Small intestine (tissue), 7 donors: ENCODE measurements at regions not wholly inside any gene's neighbourhood (a gene's known extent, or its start where the extent isn't known, plus 50 kb on each side); places are given as distances from the start of the nearest gene placed in this dataset.

Experiments
- DNase-seq, 2 donors: peaks; one replicate each; pipeline versions ENCODE4 v3.0.0 to v3.0.0-alpha.2; 2013
- FAIRE-seq: peaks from 2 replicates; lab custom pipeline; 2012; peaks lifted over from hg19 to GRCh38; lab: Jason Lieb, UNC
- H3K27ac ChIP-seq, 3 donors: one replicate each; pipeline ENCODE4 v1.5.1; 2013; ENCODE audit warnings: low read length in 2 of 3, mild to moderate bottlenecking in 2 of 3, control low read depth in 1 of 3, inconsistent platforms in 1 of 3, low read depth in 1 of 3, moderate library complexity in 1 of 3
- H3K27me3 ChIP-seq, 3 donors: one replicate each; pipeline ENCODE4 v1.6.1; 2013; ENCODE audit warnings: low read length in 3 of 3, inconsistent platforms in 1 of 3; ENCODE audit not compliant: control insufficient read depth in 3 of 3, insufficient read depth in 3 of 3
- H3K36me3 ChIP-seq, 3 donors: one replicate each; pipeline ENCODE4 v1.6.1; 2013; ENCODE audit warnings: low read length in 3 of 3, inconsistent platforms in 1 of 3, low read depth in 1 of 3, mild to moderate bottlenecking in 1 of 3, moderate library complexity in 1 of 3; ENCODE audit not compliant: control insufficient read depth in 3 of 3, insufficient read depth in 2 of 3
- H3K4me1 ChIP-seq, 3 donors: one replicate each; pipeline ENCODE4 v1.6.1; 2013; ENCODE audit warnings: low read length in 2 of 3, inconsistent platforms in 1 of 3, low read depth in 1 of 3, mild to moderate bottlenecking in 1 of 3, moderate library complexity in 1 of 3; ENCODE audit not compliant: control insufficient read depth in 3 of 3, insufficient read depth in 2 of 3
- H3K4me3 ChIP-seq, 3 donors: one replicate each; pipeline ENCODE4 v1.5.1; 2013; ENCODE audit warnings: low read length in 3 of 3, control low read depth in 1 of 3, inconsistent platforms in 1 of 3, low read depth in 1 of 3, mild to moderate bottlenecking in 1 of 3, moderate library complexity in 1 of 3
- H3K9me3 ChIP-seq, 2 donors: one replicate each; pipeline ENCODE4 v1.6.1; 2013; ENCODE audit warnings: low read depth in 1 of 2, low read length in 1 of 2; ENCODE audit not compliant: control insufficient read depth in 2 of 2, insufficient read depth in 1 of 2
- WGBS, 3 donors: extraction: QIAGEN DNeasy Blood & Tissue Kit; methylation state at CpG; one replicate each; pipeline ENCODE4 v1.1.7; 2013; 5-methylcytosine and 5-hydroxymethylcytosine counted together
- donor health status: healthy with polysubstance abuse.
- donor health status: control.
- donor health status: control.
- donor health status: Bipolar disorder and iron deficiency.
- donor health status: healthy.

DNA sequence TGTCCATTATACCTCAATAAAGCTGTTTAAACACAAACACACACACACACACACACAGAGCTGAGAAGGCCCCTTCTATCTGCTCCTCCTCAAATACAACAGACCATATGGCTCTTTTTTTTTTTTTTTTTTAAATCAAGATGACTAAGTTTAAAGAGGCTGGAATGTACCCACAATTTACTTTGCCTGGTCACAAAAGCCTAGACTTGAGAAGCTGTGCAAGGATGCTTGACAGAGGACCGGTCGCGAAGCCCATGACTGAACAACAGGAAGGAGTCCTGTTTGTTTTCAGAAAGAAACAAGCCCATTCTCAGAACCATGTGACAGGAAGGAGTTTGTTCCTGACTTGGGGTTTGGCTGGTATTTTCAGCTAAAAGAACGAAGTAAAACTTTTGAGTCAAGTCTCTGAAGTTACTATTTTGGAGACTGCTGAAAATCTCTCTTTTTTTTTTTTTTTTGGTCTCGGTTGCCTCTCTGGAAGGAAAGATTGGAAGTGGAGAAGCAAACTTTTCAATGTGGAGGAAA is 650.9 kb upstream of the TENM3 start:
- Histone ChIP-seq H3K27me3 (peaks cover 0 to 2% (median 0%) of the 10 kb centered on the region in 3 donors), H3K4me3 (no peak overlapping the region), H3K9me3 (no peaks in the 10 kb centered on the region), H3K27ac (no peak overlapping the region), H3K36me3 (no peaks in the 10 kb centered on the region), H3K4me1 (no peaks in the 10 kb centered on the region)
- FAIRE-seq, result no peak
- no peak for DNase-seq
- WGBS, 3 donors, result 54 to 77% (median 75%) methylated on average over 5 of the region's 5 CpGs

DNA sequence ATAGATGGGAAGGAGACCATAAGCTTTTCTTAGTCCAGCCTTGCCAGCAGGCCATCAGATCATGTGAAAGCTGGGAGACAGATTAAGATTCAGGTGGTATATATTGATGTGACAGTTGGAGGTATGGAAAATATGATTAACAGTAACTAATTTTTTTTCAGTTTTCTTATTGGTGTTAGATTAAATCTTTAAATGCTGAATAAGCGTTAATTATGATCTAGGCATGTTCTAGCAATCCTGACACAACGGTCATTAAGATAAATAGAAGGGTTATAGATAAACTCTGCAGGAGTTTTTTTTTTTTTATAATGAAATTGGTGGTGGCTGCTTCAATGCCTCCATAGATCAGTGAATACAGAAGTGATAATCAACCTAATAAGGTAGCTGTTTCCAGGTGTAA is 649.5 kb upstream of the TENM3 start:
- H3K27me3 ChIP-seq, result peaks cover 0 to 2% (median 0%) of the 10 kb centered on the region in 3 donors
- no peak overlapping the region for H3K27ac ChIP-seq
- DNase-seq, result no peak
- FAIRE-seq, result no peak
- WGBS, 3 donors, result 35 to 58% (median 43%) methylated on average over 2 of the region's 2 CpGs
- no peak overlapping the region for H3K4me3 ChIP-seq
- H3K36me3 ChIP-seq, result no peaks in the 10 kb centered on the region
- H3K4me1 ChIP-seq, result no peaks in the 10 kb centered on the region
- no peaks in the 10 kb centered on the region for H3K9me3 ChIP-seq

DNA sequence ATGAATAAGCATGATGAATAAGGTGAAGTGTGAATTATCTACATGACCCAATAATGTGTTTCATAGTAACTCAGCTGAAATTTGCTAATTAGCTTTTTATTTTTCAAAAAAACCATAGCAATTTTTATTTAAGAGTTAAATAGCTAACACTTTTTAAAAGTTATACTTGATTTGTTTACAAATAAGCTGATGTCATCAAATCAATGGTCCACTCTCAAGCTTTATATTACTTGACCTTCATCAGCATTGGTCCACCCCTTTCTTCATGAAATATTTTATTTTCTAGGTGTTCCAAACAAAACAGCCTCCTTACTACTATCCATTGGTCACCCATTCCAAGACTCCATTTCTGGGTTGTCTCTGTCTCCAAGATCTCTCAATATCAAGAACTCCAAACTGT is 649.0 kb upstream of the TENM3 start:
- DNase-seq (no peak), FAIRE-seq (no peak)
- Histone ChIP-seq H3K36me3 (no peaks in the 10 kb centered on the region), H3K9me3 (no peaks in the 10 kb centered on the region), H3K27me3 (peaks cover 0 to 2% (median 0%) of the 10 kb centered on the region in 3 donors), H3K4me3 (no peak overlapping the region), H3K27ac (no peak overlapping the region), H3K4me1 (no peaks in the 10 kb centered on the region)

- Histone ChIP-seq H3K4me1 (no peaks in the 10 kb centered on the region), H3K9me3 (no peaks in the 10 kb centered on the region), H3K4me3 (no peak overlapping the region), H3K27ac (no peak overlapping the region), H3K36me3 (no peaks in the 10 kb centered on the region), H3K27me3 (peaks cover 0 to 2% (median 0%) of the 10 kb centered on the region in 3 donors)
- FAIRE-seq (no peak), DNase-seq (no peak)
- WGBS, 3 donors, result 65 to 71% (median 68%) methylated on average over 5 of the region's 5 CpGs
Observed at GRCh38 chr4:181595716-181596115, 647.5 kb upstream of the TENM3 start.

- FAIRE-seq (no peak), DNase-seq (no peak)
- Histone ChIP-seq H3K27ac (no peak overlapping the region), H3K4me1 (no peaks in the 10 kb centered on the region), H3K36me3 (no peaks in the 10 kb centered on the region), H3K27me3 (no peaks in the 10 kb centered on the region), H3K4me3 (no peak overlapping the region), H3K9me3 (no peaks in the 10 kb centered on the region)
- WGBS, 3 donors, result 74 to 85% (median 78%) methylated on average over 4 of the region's 4 CpGs
Observed at GRCh38 chr4:181597766-181598165, 645.4 kb upstream of the TENM3 start.

GRCh38 chr4:181599134-181599533 is 644.1 kb upstream of the TENM3 start:
- 67 to 83% (median 81%) methylated on average over 6 of the region's 6 CpGs for WGBS, 3 donors
- H3K27ac ChIP-seq, result no peak overlapping the region
- FAIRE-seq, result no peak
- no peaks in the 10 kb centered on the region for H3K4me1 ChIP-seq
- no peaks in the 10 kb centered on the region for H3K36me3 ChIP-seq
- no peaks in the 10 kb centered on the region for H3K27me3 ChIP-seq
- no peak overlapping the region for H3K4me3 ChIP-seq
- no peak for DNase-seq
- no peaks in the 10 kb centered on the region for H3K9me3 ChIP-seq

DNA sequence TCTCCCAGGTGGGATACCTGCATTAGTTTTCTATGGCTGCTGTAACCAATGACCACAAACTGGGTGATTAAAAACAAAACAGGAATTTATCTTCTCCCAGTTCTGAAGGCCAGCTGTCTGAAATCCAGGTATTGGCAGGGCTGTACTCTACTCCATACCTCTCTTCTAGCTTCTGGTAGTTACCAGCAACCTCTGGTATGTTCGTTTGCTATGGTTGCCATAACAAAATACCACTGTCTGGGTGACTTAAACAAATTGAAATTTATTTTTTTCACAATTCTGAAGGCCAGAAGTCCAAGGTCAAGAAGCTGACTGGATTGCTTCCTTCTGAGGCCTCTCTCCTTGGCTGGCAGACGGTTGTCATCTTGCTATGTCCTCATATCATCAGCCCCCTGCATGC is 642.1 kb upstream of the TENM3 start:
- no peaks in the 10 kb centered on the region for H3K27me3 ChIP-seq
- H3K27ac ChIP-seq, result no peak overlapping the region
- H3K4me1 ChIP-seq, result no peaks in the 10 kb centered on the region
- 39 to 52% (median 46%) methylated on average over 2 of the region's 2 CpGs for WGBS, 3 donors
- FAIRE-seq (no peak), DNase-seq (peak in 1 of 2 donors; percentile 17)
- H3K9me3 ChIP-seq, result no peaks in the 10 kb centered on the region
- no peak overlapping the region for H3K4me3 ChIP-seq
- no peaks in the 10 kb centered on the region for H3K36me3 ChIP-seq

DNA sequence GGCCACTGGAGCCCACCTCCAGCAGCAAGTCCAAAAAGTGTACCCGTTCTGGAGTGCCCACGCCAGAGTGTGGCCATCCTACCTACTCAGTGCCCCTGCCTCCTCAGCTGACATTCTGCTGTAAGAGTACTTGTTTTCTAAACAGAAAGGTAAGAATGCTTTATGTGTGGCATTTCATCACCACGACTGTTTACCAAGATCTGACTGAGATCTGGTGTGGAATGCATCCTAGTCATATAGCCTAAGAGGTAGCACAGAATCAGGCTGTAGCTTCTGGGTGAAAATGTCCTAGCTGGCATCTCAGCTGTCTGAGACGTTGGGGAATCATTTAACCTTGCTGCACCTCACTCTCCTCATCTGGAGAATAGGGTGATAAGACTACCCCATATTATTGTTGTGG is 638.7 kb upstream of the TENM3 start:
- Histone ChIP-seq H3K27ac (no peak overlapping the region), H3K4me1 (no peaks in the 10 kb centered on the region), H3K4me3 (no peak overlapping the region), H3K9me3 (no peaks in the 10 kb centered on the region), H3K27me3 (no peaks in the 10 kb centered on the region), H3K36me3 (no peaks in the 10 kb centered on the region)
- 68 to 82% (median 78%) methylated on average over 4 of the region's 4 CpGs for WGBS, 3 donors
- FAIRE-seq (no peak), DNase-seq (no peak)

DNA sequence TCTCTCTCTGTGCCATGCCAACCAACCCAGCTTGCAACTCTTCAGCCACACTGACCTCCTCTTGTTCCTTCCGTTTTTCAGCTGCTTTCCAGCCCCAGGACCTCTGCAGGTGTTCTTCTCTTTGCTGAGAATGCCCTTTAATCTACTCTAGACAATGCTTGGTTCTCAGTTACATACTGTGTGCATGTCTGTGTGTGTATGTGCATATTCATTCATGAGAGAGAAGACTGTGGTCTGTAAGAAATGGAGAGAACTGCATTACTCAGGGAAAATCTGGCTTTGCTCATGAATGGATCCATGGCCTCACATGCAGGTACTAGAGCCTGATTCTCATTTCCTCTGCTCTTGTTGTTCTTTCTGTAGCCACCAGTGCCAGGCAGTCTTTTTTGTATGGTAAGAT is 636.9 kb upstream of the TENM3 start:
- H3K4me1 ChIP-seq, result peaks cover 0 to 2% (median 0%) of the 10 kb centered on the region in 3 donors
- H3K9me3 ChIP-seq, result no peaks in the 10 kb centered on the region
- WGBS, 3 donors, result 48 to 66% (median 59%) methylated on average over 1 of the region's 1 CpG
- H3K36me3 ChIP-seq, result no peaks in the 10 kb centered on the region
- no peak overlapping the region for H3K27ac ChIP-seq
- no peaks in the 10 kb centered on the region for H3K27me3 ChIP-seq
- DNase-seq, result no peak
- no peak overlapping the region for H3K4me3 ChIP-seq
- FAIRE-seq, result no peak
